GM18873 (cell line): ENCODE measurements at regions not wholly inside any gene's neighbourhood (a gene's known extent, or its start where the extent isn't known, plus 50 kb on each side); places are given as distances from the start of the nearest gene placed in this dataset.

Source experiments
- ATAC-seq: cut with Tn5 transposase; IDR thresholded peaks from one replicate; pipeline ENCODE4 v1.9.1; 2021; ENCODE audit warnings: mild to moderate bottlenecking, moderate library complexity, moderate number of reproducible peaks; ENCODE audit not compliant: unreplicated experiment, low FRiP score

DNA sequence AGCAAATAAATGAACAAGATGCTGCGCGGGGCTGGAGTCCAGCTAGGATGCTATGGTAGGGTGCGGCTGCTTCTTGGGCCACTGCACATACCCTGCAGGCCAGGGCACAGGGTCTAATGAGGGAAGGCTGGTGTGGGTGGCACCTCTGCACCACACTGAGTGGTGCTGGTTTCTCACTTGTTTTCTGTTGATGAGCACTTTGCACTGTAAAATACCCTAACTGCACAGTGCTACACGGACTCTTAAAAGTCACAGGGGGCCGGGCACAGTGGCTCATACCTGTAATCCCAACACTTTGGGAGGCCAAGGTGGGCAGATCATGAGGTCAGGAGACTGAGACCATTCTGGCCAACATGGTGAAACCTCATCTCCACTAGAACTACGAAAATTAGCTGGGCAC lies 52.7 kb upstream of the DMRT1 start:
- ATAC-seq: no peak
